HG02870 (cell line): ENCODE measurements at regions not wholly inside any gene's neighbourhood (a gene's known extent, or its start where the extent isn't known, plus 50 kb on each side); places are given as distances from the start of the nearest gene placed in this dataset.

ENCODE experiments used
- ATAC-seq: cut with Tn5 transposase; IDR thresholded peaks from one replicate; pipeline ENCODE4 v1.9.1; 2021; ENCODE audit warnings: mild to moderate bottlenecking, moderate library complexity; ENCODE audit not compliant: unreplicated experiment

DNA sequence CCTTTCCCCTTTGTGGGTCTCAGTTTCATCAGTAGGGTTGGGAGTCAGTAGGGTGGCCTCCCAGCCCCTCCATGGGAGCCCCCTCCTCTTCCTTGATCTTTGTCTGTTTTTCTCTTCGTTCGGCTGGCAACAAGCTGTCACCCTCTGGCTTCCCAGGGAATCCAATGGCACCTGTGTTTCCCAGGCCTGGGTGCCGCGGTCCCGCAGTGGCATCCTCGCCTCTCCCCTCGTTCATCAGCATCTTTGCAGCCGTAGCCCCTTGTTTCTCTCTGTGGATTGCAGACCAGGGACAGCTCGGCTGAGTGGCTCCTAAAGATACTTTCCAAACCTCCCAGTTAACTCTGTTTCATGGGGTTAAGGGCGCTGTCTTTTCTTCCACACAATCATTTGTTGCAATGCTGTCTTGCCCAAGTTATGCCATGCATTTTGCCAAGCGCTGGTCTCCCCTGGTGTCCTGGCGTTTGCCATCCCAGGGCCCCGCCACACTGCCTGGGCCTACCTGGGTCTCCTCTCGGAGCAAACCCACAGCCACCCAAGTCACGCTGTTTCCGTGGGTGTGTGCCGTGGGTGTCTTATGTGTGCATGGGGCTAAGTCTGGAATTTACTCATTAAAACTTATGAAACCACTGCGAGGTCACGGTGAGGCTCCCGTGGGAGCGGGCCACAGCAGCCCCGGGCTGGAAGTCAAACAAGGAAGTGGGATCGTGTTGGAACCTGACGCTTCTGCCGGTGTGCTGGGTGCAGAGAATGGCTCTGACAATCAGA lies 189.4 kb upstream of the SHH start:
- ATAC-seq, result no peak

DNA sequence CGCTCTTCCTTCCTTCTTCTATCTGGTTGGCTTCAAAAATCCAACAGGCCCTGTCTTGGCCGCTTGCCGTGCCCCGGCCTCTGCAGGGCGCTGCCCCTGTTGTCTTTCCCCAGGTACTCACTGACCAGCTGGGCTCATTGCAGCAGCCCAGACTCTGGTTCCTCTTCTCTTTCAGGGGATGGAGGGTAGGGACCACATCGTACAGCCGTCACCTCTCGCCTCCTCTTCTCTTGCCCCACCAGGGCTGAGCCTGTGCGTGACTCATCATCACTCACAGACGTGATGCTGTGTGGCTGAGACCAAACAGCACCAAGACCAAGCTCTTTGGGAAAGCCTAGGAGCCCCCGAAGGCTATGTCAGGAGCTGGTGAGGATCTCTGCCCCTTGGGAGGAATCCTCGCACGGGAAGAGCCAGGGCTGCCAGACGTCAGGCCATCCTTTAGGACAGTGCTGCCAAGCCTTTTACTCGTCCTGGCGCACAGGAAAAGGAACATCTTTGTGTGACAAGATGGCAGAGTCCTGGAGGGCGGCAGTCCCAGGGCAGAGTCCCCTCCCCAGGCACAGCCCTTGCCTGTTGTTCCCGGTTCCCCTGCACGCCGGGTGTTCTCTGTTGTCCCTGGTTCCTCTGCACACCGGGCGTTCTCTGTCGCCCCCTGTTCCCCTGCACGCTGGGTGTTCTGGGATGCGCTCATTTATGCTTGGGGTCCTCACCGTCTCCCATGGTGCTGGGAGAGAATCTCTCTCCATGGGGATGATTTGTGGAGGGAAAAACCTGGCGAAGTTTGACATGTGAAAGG lies 188.5 kb upstream of the SHH start:
- no peak for ATAC-seq

DNA sequence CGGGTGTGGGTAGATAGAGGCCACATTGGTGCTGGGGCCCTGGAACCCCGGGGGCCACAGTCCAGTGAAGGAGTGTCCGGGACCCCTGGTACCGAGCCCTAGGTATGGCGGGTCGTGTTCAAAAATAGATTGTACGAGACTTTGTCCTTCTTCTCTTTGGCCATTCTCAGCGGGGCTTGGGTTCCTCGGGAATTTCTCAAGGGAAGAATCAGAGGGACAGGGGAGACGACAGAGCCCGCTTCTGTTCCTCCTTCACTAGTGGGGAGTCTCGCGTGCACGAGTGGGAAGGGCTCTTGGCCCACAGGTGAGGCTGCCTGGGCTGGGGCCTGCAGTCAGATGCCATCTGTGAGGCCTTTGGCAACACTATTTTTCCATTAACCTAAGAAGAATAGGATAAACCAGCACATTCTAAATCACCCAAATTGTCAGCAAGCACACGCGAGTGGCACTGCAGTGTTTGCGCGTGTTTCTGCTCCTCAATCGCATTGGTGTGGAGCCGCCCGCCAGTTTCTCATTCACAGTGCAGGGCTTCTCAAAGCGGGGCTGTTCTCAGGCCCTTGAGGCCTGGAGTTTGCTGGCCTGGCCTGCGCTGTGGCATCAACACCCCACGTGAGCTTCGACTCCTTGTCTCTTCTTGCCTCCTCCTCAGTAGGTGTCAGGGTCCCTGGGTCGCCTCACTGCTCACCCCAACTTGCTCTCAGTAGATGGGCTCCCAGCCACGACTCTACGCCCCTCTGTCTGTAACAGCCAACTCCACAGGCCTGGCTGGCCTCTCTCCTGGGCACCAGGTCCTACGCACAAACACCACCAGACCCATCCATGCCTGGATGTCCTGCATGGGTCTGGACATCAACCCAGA lies 187.6 kb upstream of the SHH start:
- ATAC-seq, result no peak

DNA sequence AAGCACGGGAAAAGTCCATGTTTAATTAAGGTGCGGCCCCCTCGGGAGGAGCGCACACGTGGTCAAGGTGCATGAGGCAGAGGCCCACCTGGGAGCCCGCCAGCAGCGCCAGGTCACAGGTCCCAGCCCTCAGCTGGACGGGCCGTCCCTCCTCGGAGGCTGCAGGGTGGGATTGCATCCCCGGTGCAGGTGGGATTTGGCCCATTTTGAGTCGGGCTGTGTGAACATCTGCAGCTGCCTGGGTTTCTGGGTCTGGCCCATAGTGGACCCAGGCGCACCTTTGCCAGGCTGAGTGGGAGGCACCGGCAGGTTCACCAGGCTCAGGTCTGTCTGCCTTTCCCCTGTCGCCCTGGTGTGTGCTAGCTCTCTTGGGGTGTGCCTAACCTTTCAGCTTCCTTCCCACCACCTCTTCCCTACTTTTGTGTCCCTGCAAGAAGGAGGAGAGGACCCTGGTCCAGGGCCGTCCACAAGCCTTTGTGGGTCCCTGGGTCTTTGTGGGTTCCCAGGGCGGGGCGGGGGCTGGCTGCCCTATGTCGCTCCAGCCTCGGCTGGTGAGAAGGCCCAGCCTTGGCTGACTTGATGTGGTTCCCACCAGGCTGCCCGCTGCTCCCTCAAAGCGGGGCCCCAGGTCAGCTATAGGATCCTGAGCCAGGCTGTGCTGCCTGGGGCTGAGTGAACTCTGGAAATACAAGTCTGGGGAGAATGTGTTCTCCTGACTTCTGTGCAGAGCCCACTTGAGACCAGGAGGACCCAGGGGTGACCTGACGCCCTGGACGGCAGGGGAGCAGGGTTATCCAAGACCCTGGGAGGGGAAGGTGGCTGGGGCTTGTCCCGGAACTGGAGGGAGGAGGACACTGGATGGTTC lies 186.7 kb upstream of the SHH start:
- ATAC-seq, result no peak

DNA sequence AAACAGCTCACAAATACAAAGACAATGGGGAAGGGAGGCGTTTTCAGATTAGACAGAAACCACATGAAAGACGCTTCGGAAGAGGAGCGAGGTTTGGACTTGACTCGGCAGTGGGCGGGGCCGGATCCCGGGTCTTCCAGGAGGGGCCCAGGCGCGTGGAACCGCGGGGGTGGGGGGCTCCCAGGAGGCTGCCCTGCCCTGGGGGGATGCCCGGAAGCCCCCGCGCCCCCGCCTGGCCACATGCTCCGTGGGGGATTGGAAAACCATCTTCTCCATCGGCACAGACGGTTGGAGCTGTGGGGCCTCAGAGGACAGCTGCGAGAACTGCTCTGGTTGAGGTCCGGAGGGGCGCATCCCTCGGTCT lies 186.0 kb upstream of the SHH start:
- no peak for ATAC-seq

DNA sequence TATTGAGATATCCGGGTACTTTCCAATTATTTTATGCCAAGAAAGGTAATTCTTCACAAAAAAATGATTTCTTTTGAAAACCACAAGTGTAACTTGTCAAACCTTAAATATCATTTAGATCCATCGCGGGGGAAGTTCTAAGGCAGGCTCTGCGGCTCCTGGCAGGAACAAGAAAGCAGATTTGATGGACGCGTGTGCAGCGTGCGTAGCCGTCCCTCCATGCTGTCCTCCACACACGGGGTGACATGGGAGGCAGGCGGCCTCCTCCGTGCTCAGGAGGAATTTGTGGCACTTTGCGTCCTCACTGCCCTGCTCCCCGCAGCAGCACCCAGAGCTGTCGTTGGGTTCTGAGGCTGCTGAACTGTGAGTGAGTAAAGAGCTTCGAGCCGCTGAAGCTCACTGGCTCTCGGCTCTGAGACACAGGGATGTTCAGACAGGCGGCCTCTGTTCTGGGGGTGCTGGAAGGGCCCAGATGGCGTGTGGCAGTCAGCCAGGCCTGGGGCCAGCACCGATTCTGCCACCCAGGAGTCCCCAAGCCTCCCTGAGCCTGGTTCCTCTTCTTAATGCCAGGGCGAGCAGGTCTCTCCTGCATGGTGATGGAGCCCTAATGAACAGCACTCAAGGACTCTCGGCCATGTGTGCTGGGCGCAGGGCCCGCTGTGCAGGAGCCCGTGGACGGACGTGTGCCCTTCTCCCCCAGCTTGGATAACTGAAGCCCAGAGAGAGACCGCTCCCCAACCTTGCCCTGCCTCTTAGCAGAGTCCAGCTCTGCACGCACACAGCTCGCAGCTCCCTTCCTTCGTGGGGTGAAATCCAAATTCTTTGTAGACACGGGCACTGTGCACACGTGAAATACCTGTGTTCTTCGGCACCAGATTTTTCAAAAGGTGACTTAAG lies 185.4 kb upstream of the SHH start:
- ATAC-seq, result no peak

DNA sequence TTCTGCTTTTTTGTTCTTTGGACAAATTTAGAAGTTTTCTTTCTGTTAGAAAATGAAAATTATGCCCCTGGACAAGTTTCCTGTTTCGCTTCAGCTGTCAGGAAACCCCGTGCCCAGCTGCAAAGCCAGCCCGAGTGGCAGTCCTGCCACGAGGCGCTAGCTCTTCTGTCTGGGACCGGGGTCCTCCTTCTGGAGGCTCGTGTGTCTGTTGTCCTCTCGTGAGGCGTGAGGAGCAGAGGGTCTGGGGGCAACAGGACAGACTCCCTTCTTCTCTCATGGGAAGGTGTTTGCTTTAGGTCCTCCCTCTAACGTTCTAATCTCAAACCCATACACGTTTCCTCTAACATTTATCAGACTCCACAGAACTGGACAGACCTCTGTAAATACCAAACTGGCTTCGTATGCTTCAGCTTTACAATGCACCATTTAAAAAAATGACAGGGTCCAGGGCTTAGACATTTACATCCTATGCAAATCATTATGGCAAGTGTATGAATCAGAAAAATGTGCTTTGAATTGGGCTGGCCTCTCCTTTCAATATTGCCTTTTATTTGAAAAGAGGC lies 184.5 kb upstream of the SHH start:
- no peak for ATAC-seq

DNA sequence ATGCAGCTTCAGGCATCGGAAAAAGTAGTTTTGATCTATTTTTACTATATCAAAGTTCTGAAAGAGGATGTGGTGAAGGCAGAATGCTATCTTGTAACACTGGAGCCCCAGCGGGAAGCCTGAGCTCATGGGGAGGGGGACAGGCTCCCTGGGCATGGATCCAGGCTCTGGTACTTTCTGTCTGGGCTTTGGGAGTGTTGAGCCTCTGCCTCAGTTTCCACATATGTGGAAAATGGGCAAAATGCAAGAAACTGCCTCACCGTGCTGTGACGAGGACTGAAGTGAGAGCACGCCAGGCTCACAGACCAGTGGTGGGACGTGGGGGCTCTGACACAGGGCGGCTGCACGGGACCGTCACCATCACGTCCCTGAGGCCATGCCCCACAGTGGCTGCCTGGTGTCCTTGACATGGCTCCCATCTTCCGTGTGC lies 182.9 kb upstream of the SHH start:
- no peak for ATAC-seq

DNA sequence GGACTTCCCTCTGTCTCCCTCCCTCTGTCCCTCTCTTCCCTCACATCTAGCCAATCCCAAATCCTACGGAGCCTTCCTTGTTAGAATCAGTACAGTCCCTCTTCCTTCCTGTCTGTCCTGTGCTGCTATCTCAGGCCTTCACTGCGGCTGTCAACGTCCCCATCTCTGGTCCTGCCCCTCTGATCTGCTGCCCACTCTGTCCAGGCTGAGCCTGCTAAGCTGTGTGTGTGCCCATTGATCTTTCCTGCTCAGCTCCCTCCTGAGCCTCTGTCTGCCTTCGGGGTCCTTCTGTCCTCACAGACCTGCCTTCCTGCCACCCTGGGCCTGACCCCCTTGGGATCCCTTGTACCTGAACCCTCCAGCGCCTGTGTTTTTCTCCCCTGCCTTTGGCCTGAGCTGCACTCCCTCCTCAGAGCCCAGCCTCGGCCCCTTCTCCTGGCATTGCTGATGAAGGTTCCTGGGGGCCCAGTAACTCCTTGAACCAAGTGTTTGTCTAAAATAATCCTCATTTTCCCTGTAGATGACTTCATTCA lies 182.1 kb upstream of the SHH start:
- no peak for ATAC-seq

DNA sequence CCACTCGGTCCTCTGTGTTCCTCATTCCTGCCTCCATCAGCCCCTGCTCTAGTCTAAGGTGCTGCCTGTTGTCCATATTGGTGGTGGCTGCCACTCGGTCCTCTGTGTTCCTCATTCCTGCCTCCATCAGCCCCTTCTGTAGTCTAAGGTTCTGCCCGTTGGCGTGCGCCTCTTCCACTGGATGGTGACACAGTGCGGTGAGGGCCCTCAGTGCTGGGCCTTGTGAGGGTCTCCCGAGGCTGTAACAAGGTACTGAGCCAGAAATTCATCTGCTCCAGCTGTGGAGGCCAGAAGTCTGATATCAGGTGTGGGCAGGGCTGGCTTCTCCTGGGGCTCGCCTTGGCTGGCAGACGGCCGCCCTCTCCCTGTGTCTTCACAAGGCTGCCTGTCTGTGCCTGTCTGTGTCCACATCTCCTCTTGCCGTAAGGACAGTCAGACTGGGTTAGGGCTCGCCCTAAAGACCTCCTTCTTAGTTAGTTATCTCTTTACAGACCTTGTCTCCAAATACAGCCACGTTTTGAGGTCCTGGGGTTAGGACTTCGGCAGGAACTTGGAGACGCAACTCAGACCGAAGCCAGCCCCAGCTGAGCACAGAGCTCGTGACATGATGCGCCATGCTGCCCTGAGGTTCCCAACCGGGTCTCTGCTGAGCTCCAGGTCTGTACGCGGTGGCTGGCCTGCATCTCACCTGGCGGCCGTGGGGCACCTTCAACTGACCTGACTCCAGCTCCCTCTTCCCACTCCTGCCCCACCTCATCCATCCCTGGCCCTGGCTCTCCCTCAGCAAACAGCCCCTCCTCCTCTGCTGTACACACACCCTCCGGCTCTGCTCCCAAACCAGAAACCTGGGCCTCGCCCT lies 181.4 kb upstream of the SHH start:
- no peak for ATAC-seq

DNA sequence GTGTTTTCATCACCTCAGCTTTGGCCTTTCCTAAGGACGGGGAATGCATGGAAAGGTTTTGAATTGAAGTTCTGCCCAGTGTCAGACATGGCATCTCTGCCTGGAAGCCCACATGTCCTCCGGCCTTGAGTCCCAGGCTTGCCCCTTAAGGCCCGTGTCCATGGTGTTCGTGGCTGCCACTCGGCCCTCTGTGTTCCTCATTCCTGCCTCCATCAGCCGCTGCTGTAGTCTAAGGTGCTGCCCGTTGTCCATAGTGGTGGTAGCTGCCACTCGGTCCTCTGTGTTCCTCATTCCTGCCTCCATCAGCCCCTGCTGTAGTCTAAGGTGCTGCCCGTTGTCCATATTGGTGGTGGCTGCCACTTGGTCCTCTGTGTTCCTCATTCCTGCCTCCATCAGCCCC lies 180.7 kb upstream of the SHH start:
- ATAC-seq, result no peak

DNA sequence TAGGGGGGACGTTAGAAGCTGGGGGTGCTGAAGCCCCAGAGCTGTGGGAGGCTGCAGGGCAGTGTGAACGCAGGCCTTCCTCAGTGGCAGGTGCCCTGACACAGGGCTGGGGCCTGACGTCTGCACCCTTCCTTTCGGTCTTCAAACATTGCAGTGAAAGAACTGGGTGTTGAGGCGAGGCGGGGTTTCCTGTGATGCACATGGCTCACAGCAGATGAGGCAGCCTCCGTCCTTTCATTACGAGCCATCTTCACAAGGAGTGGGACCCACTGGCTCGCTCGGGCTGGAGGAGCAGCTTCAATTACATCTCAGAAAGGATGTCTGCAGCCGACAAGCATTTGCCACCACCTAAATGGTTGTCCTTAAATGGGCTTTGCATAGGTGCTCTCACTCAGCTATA lies 180.3 kb upstream of the SHH start:
- no peak for ATAC-seq

DNA sequence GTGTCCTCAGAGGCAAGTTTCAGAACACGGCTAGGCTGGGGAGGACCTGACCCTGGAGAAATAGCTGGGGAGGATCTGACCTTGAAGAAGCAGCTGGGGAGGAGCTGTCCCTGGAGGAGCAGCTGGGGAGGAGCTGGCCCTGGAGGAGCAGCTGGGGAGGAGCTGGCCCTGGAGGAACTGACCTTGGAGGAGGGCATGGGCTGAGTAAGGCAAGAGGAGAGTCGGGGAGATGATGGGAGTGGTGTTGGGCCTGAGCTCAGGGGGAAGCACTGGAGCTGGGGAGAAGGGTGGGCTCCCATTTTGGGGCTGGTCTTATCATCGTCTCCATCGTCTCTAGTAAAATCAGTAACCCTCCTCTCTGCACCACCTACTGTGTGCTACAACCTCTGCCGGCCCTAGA lies 179.8 kb upstream of the SHH start:
- ATAC-seq, result no peak

DNA sequence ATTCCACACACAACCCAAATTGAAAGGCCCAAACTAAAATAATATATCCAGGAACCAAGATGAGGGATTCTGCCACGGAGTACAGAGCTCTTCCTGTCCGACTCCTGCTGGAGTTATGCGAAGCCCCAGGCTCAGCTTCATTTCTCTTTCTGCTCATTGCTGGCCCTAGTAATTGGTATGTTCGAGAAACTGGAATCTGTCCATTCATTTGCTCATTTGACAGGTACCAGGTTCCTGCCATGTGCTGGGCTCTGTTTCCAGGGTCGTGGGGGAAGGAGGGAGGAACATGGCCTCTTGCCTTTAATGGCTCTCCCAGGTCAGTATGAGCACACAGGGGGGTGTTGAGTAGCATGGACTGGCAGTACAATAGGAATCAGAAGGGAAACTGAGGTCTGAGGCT lies 179.2 kb upstream of the SHH start:
- ATAC-seq, result no peak

DNA sequence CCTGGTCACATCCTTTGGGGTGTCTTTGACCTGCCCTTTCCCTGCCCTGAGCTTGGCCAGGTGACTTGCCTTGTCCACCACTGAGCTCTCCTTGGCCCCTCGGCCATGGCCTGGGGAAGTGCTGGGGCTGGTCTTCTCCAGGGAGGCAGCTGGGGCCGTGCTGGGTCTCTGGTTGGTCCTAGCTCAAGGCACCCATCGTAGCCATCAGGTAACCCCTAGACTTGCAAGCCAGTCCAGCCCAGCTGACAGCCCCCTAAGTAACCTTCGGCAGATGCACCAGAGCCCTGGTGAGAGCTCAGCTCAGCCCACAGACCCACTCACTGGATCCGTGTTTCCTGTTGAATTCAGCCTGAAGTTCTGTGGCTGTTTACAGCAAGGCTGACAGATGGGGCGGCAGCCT lies 176.2 kb upstream of the SHH start:
- no peak for ATAC-seq

DNA sequence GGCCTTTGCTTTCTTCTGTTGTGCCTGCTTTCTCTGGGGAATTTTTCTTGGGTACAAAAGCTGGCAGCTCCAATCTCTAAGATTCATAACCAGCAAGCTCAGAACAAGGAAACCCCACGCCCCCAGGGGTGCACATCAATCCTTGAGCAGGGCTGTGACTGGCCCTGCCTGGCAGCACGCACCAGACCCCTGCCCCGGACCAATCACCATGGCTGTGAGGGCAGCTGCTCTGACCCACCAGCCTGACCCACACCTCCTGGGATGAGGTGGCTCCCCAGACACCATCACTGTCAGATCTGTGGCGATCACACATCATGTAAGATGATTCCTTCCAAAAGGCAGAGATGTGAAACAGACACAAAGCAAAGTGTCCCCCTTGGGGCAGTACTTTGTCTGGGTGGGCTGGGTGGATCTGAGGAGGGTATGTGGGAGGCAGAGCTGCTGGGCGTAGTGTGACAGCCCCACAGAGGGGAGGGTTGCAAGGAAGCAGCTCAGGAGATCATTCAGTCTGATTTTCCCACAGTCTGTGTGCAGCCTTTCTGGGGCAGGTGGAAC lies 175.5 kb upstream of the SHH start:
- ATAC-seq, result no peak

DNA sequence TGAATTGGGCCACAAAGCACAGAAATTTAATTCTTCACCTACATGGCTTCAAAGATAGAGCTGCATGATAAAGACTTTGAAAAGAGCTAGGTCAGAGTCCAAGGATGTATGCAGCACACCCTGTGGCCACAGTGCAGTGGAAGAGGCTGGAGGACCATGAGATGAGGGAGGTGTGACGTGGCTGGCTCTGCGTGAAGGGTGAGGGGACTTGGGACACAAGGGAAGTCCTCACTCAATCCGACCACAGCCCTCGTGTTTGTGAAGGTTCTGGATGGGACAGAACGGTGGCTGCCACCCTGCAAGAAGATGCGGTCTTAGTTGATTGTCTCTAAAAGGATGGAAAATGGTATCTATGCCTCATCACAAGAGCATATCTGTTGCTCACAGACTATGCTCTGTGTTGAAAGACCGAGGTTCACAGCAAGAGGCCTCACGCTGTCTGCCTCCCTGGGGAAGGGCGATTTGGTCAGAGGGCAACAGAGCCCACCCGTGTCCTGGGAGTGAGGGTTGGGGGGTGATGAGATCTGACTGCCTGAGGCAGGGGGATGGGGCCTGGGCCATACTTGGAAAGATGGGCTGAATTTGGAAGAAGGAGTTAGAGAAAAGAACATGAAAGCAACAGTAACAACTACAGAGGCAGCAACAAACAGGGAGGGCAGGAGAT lies 174.4 kb upstream of the SHH start:
- ATAC-seq, result no peak
